ENCODE measurements at regions not wholly inside any gene's neighbourhood (a gene's known extent, or its start where the extent isn't known, plus 50 kb on each side); places are given as distances from the start of the nearest gene placed in this dataset.
"Not testable (repeated sequence)": the region's sequence is repeated elsewhere in the genome, so short reads cannot be mapped to it uniquely, and the experiment has no call there.

DNA sequence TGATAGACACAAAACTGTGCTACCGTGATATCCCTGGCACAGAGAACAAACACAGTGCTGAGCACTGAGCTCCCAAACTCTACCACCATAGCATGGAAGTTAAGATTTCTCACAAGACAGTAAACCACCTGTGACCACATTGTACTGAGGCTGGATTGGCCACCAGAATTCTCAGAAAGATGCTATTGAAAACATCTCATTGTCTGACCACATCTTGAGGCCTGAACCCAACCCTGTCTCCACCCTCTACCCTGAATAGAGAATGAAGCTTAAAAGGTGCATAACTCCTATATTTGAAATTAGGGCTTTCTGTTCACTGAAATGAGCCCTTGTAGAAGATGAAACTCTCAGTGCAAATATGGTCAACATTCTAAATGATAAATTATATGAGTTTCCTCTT lies 281.3 kb upstream of the NPAP1 start:
- H3K4me1 Mint-ChIP-seq = no peaks in the 10 kb centered on the region; the same call in 1 of the 2 replicates
- H3K36me3 Mint-ChIP-seq = peaks cover 19% of the 10 kb centered on the region; the same call in 1 of the 2 replicates
- peaks cover 38% of the 10 kb centered on the region for H3K9me3 Mint-ChIP-seq
- H3K4me3 Mint-ChIP-seq = no peak overlapping the region
- no peaks in the 10 kb centered on the region; the same call in 1 of the 2 replicates for H3K27me3 Mint-ChIP-seq (ENCODE audit: low read depth)
- TF ChIP-seq, protein P1, sequence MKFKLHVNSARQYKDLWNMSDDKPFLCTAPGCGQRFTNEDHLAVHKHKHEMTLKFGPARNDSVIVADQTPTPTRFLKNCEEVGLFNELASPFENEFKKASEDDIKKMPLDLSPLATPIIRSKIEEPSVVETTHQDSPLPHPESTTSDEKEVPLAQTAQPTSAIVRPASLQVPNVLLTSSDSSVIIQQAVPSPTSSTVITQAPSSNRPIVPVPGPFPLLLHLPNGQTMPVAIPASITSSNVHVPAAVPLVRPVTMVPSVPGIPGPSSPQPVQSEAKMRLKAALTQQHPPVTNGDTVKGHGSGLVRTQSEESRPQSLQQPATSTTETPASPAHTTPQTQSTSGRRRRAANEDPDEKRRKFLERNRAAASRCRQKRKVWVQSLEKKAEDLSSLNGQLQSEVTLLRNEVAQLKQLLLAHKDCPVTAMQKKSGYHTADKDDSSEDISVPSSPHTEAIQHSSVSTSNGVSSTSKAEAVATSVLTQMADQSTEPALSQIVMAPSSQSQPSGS (CRISPR knock-in tag; IDR thresholded peaks at IDR 0.05; ENCODE audit: borderline replicate concordance, low read depth) = no peak
- TF ChIP-seq FOXP1 (CRISPR knock-in tag; IDR thresholded peaks at IDR 0.05; ENCODE audit: borderline replicate concordance) (no peak), FOXJ3 (CRISPR knock-in tag; IDR thresholded peaks at IDR 0.05; ENCODE audit: borderline replicate concordance) (no peak), ZNF416 (CRISPR knock-in tag; IDR thresholded peaks at IDR 0.05) (no peak), ZBTB21 (CRISPR knock-in tag; IDR thresholded peaks at IDR 0.05; ENCODE audit: borderline replicate concordance) (no peak), TCF7 (CRISPR knock-in tag; IDR thresholded peaks at IDR 0.05; ENCODE audit: low read depth) (no peak), ZNF396 (CRISPR knock-in tag; IDR thresholded peaks at IDR 0.05; ENCODE audit: borderline replicate concordance) (no peak), GABPB1 (CRISPR knock-in tag; IDR thresholded peaks at IDR 0.05) (no peak), KAT7 (CRISPR knock-in tag; IDR thresholded peaks at IDR 0.05; ENCODE audit: borderline replicate concordance) (no peak), SMAD4 (CRISPR knock-in tag; IDR thresholded peaks at IDR 0.05) (no peak), MXD4 (CRISPR knock-in tag; IDR thresholded peaks at IDR 0.05; ENCODE audit: borderline replicate concordance) (no peak), IRF2 (CRISPR knock-in tag; IDR thresholded peaks at IDR 0.05; ENCODE audit: borderline replicate concordance, low read depth) (no peak), JAZF1 (CRISPR knock-in tag; IDR thresholded peaks at IDR 0.05) (no peak), GRHL2 (CRISPR knock-in tag; IDR thresholded peaks at IDR 0.05; ENCODE audit: insufficient replicate concordance, severe bottlenecking) (no peak)
- TF ChIP-seq, protein P2, sequence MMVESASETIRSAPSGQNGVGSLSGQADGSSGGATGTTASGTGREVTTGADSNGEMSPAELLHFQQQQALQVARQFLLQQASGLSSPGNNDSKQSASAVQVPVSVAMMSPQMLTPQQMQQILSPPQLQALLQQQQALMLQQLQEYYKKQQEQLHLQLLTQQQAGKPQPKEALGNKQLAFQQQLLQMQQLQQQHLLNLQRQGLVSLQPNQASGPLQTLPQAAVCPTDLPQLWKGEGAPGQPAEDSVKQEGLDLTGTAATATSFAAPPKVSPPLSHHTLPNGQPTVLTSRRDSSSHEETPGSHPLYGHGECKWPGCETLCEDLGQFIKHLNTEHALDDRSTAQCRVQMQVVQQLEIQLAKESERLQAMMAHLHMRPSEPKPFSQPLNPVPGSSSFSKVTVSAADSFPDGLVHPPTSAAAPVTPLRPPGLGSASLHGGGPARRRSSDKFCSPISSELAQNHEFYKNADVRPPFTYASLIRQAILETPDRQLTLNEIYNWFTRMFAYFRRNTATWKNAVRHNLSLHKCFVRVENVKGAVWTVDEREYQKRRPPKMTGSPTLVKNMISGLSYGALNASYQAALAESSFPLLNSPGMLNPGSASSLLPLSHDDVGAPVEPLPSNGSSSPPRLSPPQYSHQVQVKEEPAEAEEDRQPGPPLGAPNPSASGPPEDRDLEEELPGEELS (CRISPR knock-in tag; IDR thresholded peaks at IDR 0.05) = no peak
- TF ChIP-seq, protein P3, sequence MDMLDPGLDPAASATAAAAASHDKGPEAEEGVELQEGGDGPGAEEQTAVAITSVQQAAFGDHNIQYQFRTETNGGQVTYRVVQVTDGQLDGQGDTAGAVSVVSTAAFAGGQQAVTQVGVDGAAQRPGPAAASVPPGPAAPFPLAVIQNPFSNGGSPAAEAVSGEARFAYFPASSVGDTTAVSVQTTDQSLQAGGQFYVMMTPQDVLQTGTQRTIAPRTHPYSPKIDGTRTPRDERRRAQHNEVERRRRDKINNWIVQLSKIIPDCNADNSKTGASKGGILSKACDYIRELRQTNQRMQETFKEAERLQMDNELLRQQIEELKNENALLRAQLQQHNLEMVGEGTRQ (CRISPR knock-in tag; IDR thresholded peaks at IDR 0.05) = no peak
- TF ChIP-seq, protein P4, sequence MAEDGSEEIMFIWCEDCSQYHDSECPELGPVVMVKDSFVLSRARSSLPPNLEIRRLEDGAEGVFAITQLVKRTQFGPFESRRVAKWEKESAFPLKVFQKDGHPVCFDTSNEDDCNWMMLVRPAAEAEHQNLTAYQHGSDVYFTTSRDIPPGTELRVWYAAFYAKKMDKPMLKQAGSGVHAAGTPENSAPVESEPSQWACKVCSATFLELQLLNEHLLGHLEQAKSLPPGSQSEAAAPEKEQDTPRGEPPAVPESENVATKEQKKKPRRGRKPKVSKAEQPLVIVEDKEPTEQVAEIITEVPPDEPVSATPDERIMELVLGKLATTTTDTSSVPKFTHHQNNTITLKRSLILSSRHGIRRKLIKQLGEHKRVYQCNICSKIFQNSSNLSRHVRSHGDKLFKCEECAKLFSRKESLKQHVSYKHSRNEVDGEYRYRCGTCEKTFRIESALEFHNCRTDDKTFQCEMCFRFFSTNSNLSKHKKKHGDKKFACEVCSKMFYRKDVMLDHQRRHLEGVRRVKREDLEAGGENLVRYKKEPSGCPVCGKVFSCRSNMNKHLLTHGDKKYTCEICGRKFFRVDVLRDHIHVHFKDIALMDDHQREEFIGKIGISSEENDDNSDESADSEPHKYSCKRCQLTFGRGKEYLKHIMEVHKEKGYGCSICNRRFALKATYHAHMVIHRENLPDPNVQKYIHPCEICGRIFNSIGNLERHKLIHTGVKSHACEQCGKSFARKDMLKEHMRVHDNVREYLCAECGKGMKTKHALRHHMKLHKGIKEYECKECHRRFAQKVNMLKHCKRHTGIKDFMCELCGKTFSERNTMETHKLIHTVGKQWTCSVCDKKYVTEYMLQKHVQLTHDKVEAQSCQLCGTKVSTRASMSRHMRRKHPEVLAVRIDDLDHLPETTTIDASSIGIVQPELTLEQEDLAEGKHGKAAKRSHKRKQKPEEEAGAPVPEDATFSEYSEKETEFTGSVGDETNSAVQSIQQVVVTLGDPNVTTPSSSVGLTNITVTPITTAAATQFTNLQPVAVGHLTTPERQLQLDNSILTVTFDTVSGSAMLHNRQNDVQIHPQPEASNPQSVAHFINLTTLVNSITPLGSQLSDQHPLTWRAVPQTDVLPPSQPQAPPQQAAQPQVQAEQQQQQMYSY (CRISPR knock-in tag; IDR thresholded peaks at IDR 0.05) = no peak
- POLR2A ChIA-PET = no interaction called here
- H3K27ac Mint-ChIP-seq = no peak overlapping the region
- CTCF ChIA-PET = no interaction called here
- DNase-seq (ENCODE audit: low spot score) = no peak
- ATAC-seq = no peak

DNA sequence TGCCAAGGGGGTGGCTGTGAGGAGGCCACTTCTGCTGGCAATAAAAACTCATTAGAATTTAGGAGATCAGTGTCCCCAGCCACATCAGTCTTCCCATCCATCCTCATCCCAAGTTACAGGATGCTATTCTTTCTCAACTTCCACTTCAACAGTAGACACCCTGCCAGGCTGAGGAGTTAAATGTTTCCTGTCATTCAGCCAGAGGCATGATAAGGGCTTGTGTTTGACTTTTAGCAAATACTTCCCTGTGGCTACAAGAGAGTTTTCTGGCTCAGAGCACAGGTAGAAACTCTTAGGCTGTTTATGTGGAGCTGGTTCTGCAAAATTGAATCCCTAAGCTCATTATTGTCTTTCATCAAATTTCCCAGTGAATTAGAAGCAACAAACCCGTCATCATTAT lies 262.9 kb upstream of the NPAP1 start:
- H3K4me3 Mint-ChIP-seq; CTCF ChIA-PET; H3K4me1 Mint-ChIP-seq; ATAC-seq; POLR2A ChIA-PET; H3K27me3 Mint-ChIP-seq (ENCODE audit: low read depth); H3K27ac Mint-ChIP-seq; DNase-seq (ENCODE audit: low spot score): not testable (repeated sequence)
- Mint-ChIP-seq H3K36me3 (peaks cover 43% of the 10 kb centered on the region), H3K9me3 (peaks cover 57% of the 10 kb centered on the region)
